GM12878 (cell line): ENCODE measurements at regions not wholly inside any gene's neighbourhood (a gene's known extent, or its start where the extent isn't known, plus 50 kb on each side); places are given as distances from the start of the nearest gene placed in this dataset.

Experiments used
- CBX5 ChIP-seq: sonication (generic); IDR thresholded peaks from 2 replicates; pipeline ENCODE4 v1.6.1; 2016; ENCODE audit warnings: low read depth, moderate library complexity, mild to moderate bottlenecking, inconsistent platforms
- CREB1 ChIP-seq: IDR thresholded peaks from 2 replicates; pipeline ENCODE4 v1.6.1; 2012; ENCODE audit warnings: low read depth, mild to moderate bottlenecking, inconsistent platforms
- CTCF ChIP-seq, 3 experiments: IDR thresholded peaks in 2 of 3; conservative IDR thresholded peaks in 1 of 3; 2 replicates each; pipeline ENCODE4 v1.5.1; 2011; ENCODE audit warnings: low read depth in 3 of 3, low read length in 3 of 3, mild to moderate bottlenecking in 3 of 3, control low read depth in 2 of 3, moderate library complexity in 2 of 3, inconsistent platforms in 1 of 3, mixed read lengths in 1 of 3; ENCODE audit not compliant: control insufficient read depth in 2 of 3, insufficient read depth in 1 of 3; ENCODE audit errors: extremely low read depth in 1 of 3
- E2F4 ChIP-seq: IDR thresholded peaks from 2 replicates; pipeline ENCODE4 v1.6.1; 2012; ENCODE audit warnings: low read depth, low read length, improper control_type of control experiment
- EGR1 ChIP-seq, 2 experiments: IDR thresholded peaks; 1 replicate in 1 of 2; 2 replicates in 1 of 2; pipeline ENCODE4 v1.6.1; 2011 to 2012; ENCODE audit warnings: low read depth in 2 of 2, low read length in 2 of 2, borderline replicate concordance in 1 of 2, mild to moderate bottlenecking in 1 of 2, moderate library complexity in 1 of 2
- JUNB ChIP-seq: IDR thresholded peaks from 2 replicates; pipeline ENCODE4 v1.6.1; 2016; ENCODE audit warnings: antibody characterized with exemption, mild to moderate bottlenecking
- JUND ChIP-seq: IDR thresholded peaks from 2 replicates; pipeline ENCODE4 v1.6.1; 2012; ENCODE audit warnings: low read depth, mild to moderate bottlenecking, low read length, improper control_type of control experiment, moderate library complexity
- NRF1 ChIP-seq: conservative IDR thresholded peaks from 2 replicates; pipeline ENCODE4 v1.6.1; 2011; ENCODE audit warnings: mild to moderate bottlenecking, low read depth, low read length, improper control_type of control experiment
- SIN3A ChIP-seq: IDR thresholded peaks from 2 replicates; pipeline ENCODE4 v1.6.1; 2012; ENCODE audit warnings: low read depth, low read length, improper control_type of control experiment
- SKIL ChIP-seq: fragments of 450-650 bp; IDR thresholded peaks from 2 replicates; pipeline ENCODE4 v1.6.1; 2017; ENCODE audit warnings: mild to moderate bottlenecking, low read depth, inconsistent platforms; ENCODE audit not compliant: poor library complexity, severe bottlenecking
- SUZ12 ChIP-seq: fragments of 200-600 bp; sonication (generic); IDR thresholded peaks from one replicate; pipeline ENCODE4 v1.6.1; 2018; ENCODE audit warnings: antibody characterized with exemption, mild to moderate bottlenecking; ENCODE audit not compliant: unreplicated experiment
- ZNF207 ChIP-seq: fragments of 450-650 bp; IDR thresholded peaks from 2 replicates; pipeline ENCODE4 v1.6.1; 2014; ENCODE audit warnings: antibody characterized with exemption, mild to moderate bottlenecking, borderline replicate concordance

GRCh38 chr1:78279051-78279450 is 211.7 kb upstream of the PTGFR start:
- TF ChIP-seq E2F4 (no peak), JUND (no peak), ZNF207 (no peak), SKIL (no peak), CTCF (IDR thresholded peaks at IDR 0.05 in 2 of 3, conservative IDR thresholded peaks at IDR 0.05 in 1 of 3; ENCODE audit: control insufficient read depth in 2 of 3, extremely low read depth in 1 of 3, insufficient read depth in 1 of 3, low read depth in 3 of 3, low read length in 3 of 3) (no peak), CBX5 (no peak), NRF1 (no peak), JUNB (no peak), CREB1 (no peak), SUZ12 (no peak), EGR1 (IDR thresholded peaks at IDR 0.05; ENCODE audit: borderline replicate concordance in 1 of 2, low read depth in 2 of 2, low read length in 2 of 2) (no peak), SIN3A (no peak)
